Vagina (tissue), 2 donors: ENCODE measurements at regions not wholly inside any gene's neighbourhood (a gene's known extent, or its start where the extent isn't known, plus 50 kb on each side); places are given as distances from the start of the nearest gene placed in this dataset.

Experiments used
- POLR2A ChIP-seq, 2 donors: fragments of 450-650 bp; IDR thresholded peaks; one replicate each; pipeline ENCODE4 v1.6.1; 2017; ENCODE audit warnings: antibody characterized with exemption in 2 of 2, mild to moderate bottlenecking in 2 of 2, moderate library complexity in 2 of 2
- POLR2AphosphoS5 ChIP-seq, 2 donors: sonication (generic); formaldehyde crosslinking; IDR thresholded peaks; one replicate each; pipeline ENCODE4 v1.9.0; 2017; ENCODE audit warnings: antibody characterized with exemption in 2 of 2, mild to moderate bottlenecking in 2 of 2, low read depth in 1 of 2; ENCODE audit not compliant: insufficient read depth in 1 of 2
- TF ChIP-seq, protein P1 (sequence below), 3 experiments: fragments of 450-650 bp in 2 of 3; fragments of 200-600 bp in 1 of 3; sonication (generic) in 1 of 3; IDR thresholded peaks; one replicate each; pipeline ENCODE4 v1.5.1; 2017 to 2019; ENCODE audit warnings: antibody characterized with exemption in 3 of 3, mild to moderate bottlenecking in 2 of 3, moderate library complexity in 2 of 3

DNA sequence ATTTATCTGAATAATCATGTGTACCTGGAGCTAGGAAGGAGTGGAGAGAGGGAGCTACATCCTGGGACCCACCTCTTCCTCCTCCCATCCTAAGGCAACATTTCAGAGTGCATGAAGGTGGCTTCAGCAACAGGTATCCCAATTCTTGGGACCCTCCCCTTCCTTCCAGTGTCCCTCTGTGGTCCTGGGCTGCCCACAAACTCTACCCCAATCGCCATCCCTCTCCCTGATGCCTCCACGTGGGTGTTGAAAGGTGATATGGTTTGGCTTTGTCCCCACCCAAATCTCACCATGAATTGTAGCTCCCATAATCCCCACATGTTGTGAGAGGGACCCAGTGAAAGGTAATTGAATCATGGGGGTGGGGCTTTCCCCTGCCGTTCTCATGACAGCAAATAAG, 121.4 kb downstream of the MED10 start:
- TF ChIP-seq, protein P1, sequence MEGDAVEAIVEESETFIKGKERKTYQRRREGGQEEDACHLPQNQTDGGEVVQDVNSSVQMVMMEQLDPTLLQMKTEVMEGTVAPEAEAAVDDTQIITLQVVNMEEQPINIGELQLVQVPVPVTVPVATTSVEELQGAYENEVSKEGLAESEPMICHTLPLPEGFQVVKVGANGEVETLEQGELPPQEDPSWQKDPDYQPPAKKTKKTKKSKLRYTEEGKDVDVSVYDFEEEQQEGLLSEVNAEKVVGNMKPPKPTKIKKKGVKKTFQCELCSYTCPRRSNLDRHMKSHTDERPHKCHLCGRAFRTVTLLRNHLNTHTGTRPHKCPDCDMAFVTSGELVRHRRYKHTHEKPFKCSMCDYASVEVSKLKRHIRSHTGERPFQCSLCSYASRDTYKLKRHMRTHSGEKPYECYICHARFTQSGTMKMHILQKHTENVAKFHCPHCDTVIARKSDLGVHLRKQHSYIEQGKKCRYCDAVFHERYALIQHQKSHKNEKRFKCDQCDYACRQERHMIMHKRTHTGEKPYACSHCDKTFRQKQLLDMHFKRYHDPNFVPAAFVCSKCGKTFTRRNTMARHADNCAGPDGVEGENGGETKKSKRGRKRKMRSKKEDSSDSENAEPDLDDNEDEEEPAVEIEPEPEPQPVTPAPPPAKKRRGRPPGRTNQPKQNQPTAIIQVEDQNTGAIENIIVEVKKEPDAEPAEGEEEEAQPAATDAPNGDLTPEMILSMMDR (IDR thresholded peaks at IDR 0.05) = no peak
- TF ChIP-seq POLR2A (IDR thresholded peaks at IDR 0.05) (no peak), POLR2AphosphoS5 (IDR thresholded peaks at IDR 0.05; ENCODE audit: insufficient read depth in 1 of 2, low read depth in 1 of 2) (no peak)
